ENCODE measurements at regions not wholly inside any gene's neighbourhood (a gene's known extent, or its start where the extent isn't known, plus 50 kb on each side); places are given as distances from the start of the nearest gene placed in this dataset.

GRCh38 chr15:60057554-60057953 is 53.4 kb downstream of the FOXB1 start:
- DNase-seq (ENCODE audit: low read depth): no peak
- H3K4me3 ChIP-seq (replicated peaks; ENCODE audit: low read depth, low read length): no peak overlapping the region
- no peak for TF ChIP-seq CTCF (IDR thresholded peaks at IDR 0.05; ENCODE audit: low read length, missing control alignments)

- TF ChIP-seq CTCF (IDR thresholded peaks at IDR 0.05; ENCODE audit: low read length, missing control alignments): no peak
- H3K4me3 ChIP-seq (replicated peaks; ENCODE audit: low read depth, low read length): no peak overlapping the region
- no peak for DNase-seq (ENCODE audit: low read depth)
Observed at GRCh38 chr15:60059186-60059585, 55.1 kb downstream of the FOXB1 start.

- H3K4me3 ChIP-seq (replicated peaks; ENCODE audit: low read depth, low read length): no peak overlapping the region
- no peak for DNase-seq (ENCODE audit: low read depth)
- TF ChIP-seq CTCF (IDR thresholded peaks at IDR 0.05; ENCODE audit: low read length, missing control alignments): no peak
Observed at GRCh38 chr15:60061758-60062157, 57.6 kb downstream of the FOXB1 start.

GRCh38 chr15:60062826-60063225 is 58.7 kb downstream of the FOXB1 start:
- H3K4me3 ChIP-seq (replicated peaks; ENCODE audit: low read depth, low read length): no peak overlapping the region
- DNase-seq (ENCODE audit: low read depth): peak; percentile 46
- TF ChIP-seq CTCF (IDR thresholded peaks at IDR 0.05; ENCODE audit: low read length, missing control alignments): no peak

- DNase-seq (ENCODE audit: low read depth): peak; percentile 47
- no peak for TF ChIP-seq CTCF (IDR thresholded peaks at IDR 0.05; ENCODE audit: low read length, missing control alignments)
- no peak overlapping the region for H3K4me3 ChIP-seq (replicated peaks; ENCODE audit: low read depth, low read length)
Observed at GRCh38 chr15:60065951-60066350, 61.8 kb downstream of the FOXB1 start.

GRCh38 chr15:60070838-60071493 is 66.9 kb downstream of the FOXB1 start:
- DNase-seq (ENCODE audit: low read depth): peak; percentile 83
- no peak overlapping the region for H3K4me3 ChIP-seq (replicated peaks; ENCODE audit: low read depth, low read length)

More at GRCh38 chr15:60070838-60071493, 66.9 kb downstream of the FOXB1 start:
- no peak for TF ChIP-seq CTCF (IDR thresholded peaks at IDR 0.05; ENCODE audit: low read length, missing control alignments)

Measured in fibroblast of pulmonary artery (primary cell).